Activated naive CD4-positive, alpha-beta T cell treated with anti-CD3 and anti-CD28 coated beads for 36 hours (primary cell): ENCODE measurements at regions not wholly inside any gene's neighbourhood (a gene's known extent, or its start where the extent isn't known, plus 50 kb on each side); places are given as distances from the start of the nearest gene placed in this dataset.
"Not testable (repeated sequence)": the region's sequence is repeated elsewhere in the genome, so short reads cannot be mapped to it uniquely, and the experiment has no call there.

ENCODE experiments used
- CTCF ChIA-PET: fragments of 350-600 bp; sonication (Branson Sonifier 250); formaldehyde crosslinking; loops from one replicate; lab custom pipeline; 2021; ENCODE audit warnings: antibody characterized with exemption; lab: Charles Lee
- DNase-seq: peaks from one replicate; pipeline ENCODE4 v3.0.0-alpha.2; 2020
- H3K27ac Mint-ChIP-seq: one replicate; pipeline ENCODE4 v1.8.0; 2021; ENCODE audit warnings: mild to moderate bottlenecking, mixed read lengths
- H3K27me3 Mint-ChIP-seq: one replicate; pipeline ENCODE4 v1.8.0; 2021; ENCODE audit warnings: low read depth, mixed read lengths
- H3K36me3 Mint-ChIP-seq: one replicate; pipeline ENCODE4 v1.8.0; 2021; ENCODE audit warnings: low read depth, mixed read lengths
- H3K4me1 Mint-ChIP-seq: one replicate; pipeline ENCODE4 v1.8.0; 2021; ENCODE audit warnings: low read depth, mixed read lengths
- H3K4me3 Mint-ChIP-seq: one replicate; pipeline ENCODE4 v1.8.0; 2021; ENCODE audit warnings: mild to moderate bottlenecking, moderate library complexity, mixed read lengths
- H3K9me3 Mint-ChIP-seq: one replicate; pipeline ENCODE4 v1.8.0; 2021; ENCODE audit warnings: mixed read lengths
- intact Hi-C: fragments of 100-400 bp; cut with micrococcal nuclease; formaldehyde crosslinking; loops from one replicate; pipeline ENCODE4 v1.15.1; 2023

- CTCF ChIA-PET, H3K27me3 Mint-ChIP-seq, DNase-seq, H3K4me1 Mint-ChIP-seq, H3K27ac Mint-ChIP-seq, H3K4me3 Mint-ChIP-seq, H3K36me3 Mint-ChIP-seq, intact Hi-C loops: not testable (repeated sequence)
- peaks cover 11% of the 10 kb centered on the region for H3K9me3 Mint-ChIP-seq
These were observed 1558.3 kb upstream of the CDH9 start for GRCh38 chr5:28596707-28597106.

GRCh38 chr5:28580616-28581015 is 1542.2 kb upstream of the CDH9 start:
- intact Hi-C loops: no loop called here
- Mint-ChIP-seq H3K4me1 (no peaks in the 10 kb centered on the region), H3K4me3 (no peak overlapping the region), H3K27me3 (no peaks in the 10 kb centered on the region), H3K36me3 (no peaks in the 10 kb centered on the region), H3K9me3 (peaks cover 37% of the 10 kb centered on the region), H3K27ac (no peak overlapping the region)
- CTCF ChIA-PET: no interaction called here
- DNase-seq: no peak

- Mint-ChIP-seq H3K4me1 (no peaks in the 10 kb centered on the region), H3K27ac (no peak overlapping the region), H3K36me3 (no peaks in the 10 kb centered on the region), H3K4me3 (no peak overlapping the region), H3K9me3 (peaks cover 31% of the 10 kb centered on the region), H3K27me3 (no peaks in the 10 kb centered on the region)
- CTCF ChIA-PET: no interaction called here
- no peak for DNase-seq
- intact Hi-C loops: no loop called here
These were observed 1537.6 kb upstream of the CDH9 start for GRCh38 chr5:28576022-28576421.

- peaks cover 26% of the 10 kb centered on the region for H3K9me3 Mint-ChIP-seq
- H3K4me3 Mint-ChIP-seq: no peak overlapping the region
- intact Hi-C loops: no loop called here
- no peaks in the 10 kb centered on the region for H3K4me1 Mint-ChIP-seq
- CTCF ChIA-PET: no interaction called here
- no peak for DNase-seq
- H3K27me3 Mint-ChIP-seq: no peaks in the 10 kb centered on the region
- no peak overlapping the region for H3K27ac Mint-ChIP-seq
- no peaks in the 10 kb centered on the region for H3K36me3 Mint-ChIP-seq
These were observed 1537.0 kb upstream of the CDH9 start for GRCh38 chr5:28575368-28575767.

- Mint-ChIP-seq H3K27ac (no peak overlapping the region), H3K9me3 (peaks cover 26% of the 10 kb centered on the region), H3K4me1 (no peaks in the 10 kb centered on the region), H3K4me3 (no peak overlapping the region), H3K27me3 (no peaks in the 10 kb centered on the region), H3K36me3 (no peaks in the 10 kb centered on the region)
- CTCF ChIA-PET: no interaction called here
- no peak for DNase-seq
- intact Hi-C loops: no loop called here
These were observed 1536.2 kb upstream of the CDH9 start for GRCh38 chr5:28574606-28575005.

- no peaks in the 10 kb centered on the region for H3K36me3 Mint-ChIP-seq
- H3K9me3 Mint-ChIP-seq: peaks cover 8% of the 10 kb centered on the region
- H3K27me3 Mint-ChIP-seq: no peaks in the 10 kb centered on the region
- CTCF ChIA-PET: no interaction called here
- H3K4me1 Mint-ChIP-seq: no peaks in the 10 kb centered on the region
- no peak for DNase-seq
- no peak overlapping the region for H3K27ac Mint-ChIP-seq
- H3K4me3 Mint-ChIP-seq: no peak overlapping the region
- intact Hi-C loops: no loop called here
These were observed 1528.7 kb upstream of the CDH9 start for GRCh38 chr5:28567048-28567447.

GRCh38 chr5:28561522-28561921 is 1523.1 kb upstream of the CDH9 start:
- H3K4me1 Mint-ChIP-seq: no peaks in the 10 kb centered on the region
- no peak for DNase-seq
- H3K36me3 Mint-ChIP-seq: no peaks in the 10 kb centered on the region
- intact Hi-C loops: no loop called here
- no peaks in the 10 kb centered on the region for H3K27me3 Mint-ChIP-seq
- H3K4me3 Mint-ChIP-seq: no peak overlapping the region
- H3K9me3 Mint-ChIP-seq: peaks cover 16% of the 10 kb centered on the region
- H3K27ac Mint-ChIP-seq: no peak overlapping the region
- CTCF ChIA-PET: no interaction called here

GRCh38 chr5:28558196-28558595 is 1519.8 kb upstream of the CDH9 start:
- peaks cover 17% of the 10 kb centered on the region for H3K9me3 Mint-ChIP-seq
- H3K27ac Mint-ChIP-seq: no peak overlapping the region
- H3K4me1 Mint-ChIP-seq: no peaks in the 10 kb centered on the region
- CTCF ChIA-PET: no interaction called here
- H3K4me3 Mint-ChIP-seq: no peak overlapping the region
- no peaks in the 10 kb centered on the region for H3K27me3 Mint-ChIP-seq
- DNase-seq: no peak
- intact Hi-C loops: no loop called here
- H3K36me3 Mint-ChIP-seq: no peaks in the 10 kb centered on the region

GRCh38 chr5:28557114-28557513 is 1518.7 kb upstream of the CDH9 start:
- no peaks in the 10 kb centered on the region for H3K27me3 Mint-ChIP-seq
- H3K9me3 Mint-ChIP-seq: peaks cover 16% of the 10 kb centered on the region
- intact Hi-C loops: no loop called here
- CTCF ChIA-PET: no interaction called here
- H3K36me3 Mint-ChIP-seq: no peaks in the 10 kb centered on the region
- DNase-seq: no peak
- H3K4me3 Mint-ChIP-seq: no peak overlapping the region
- H3K4me1 Mint-ChIP-seq: no peaks in the 10 kb centered on the region
- no peak overlapping the region for H3K27ac Mint-ChIP-seq

GRCh38 chr5:28549588-28549987 is 1511.2 kb upstream of the CDH9 start:
- Mint-ChIP-seq H3K9me3 (peaks cover 11% of the 10 kb centered on the region), H3K36me3 (no peaks in the 10 kb centered on the region), H3K4me1 (no peaks in the 10 kb centered on the region), H3K4me3 (no peak overlapping the region), H3K27me3 (no peaks in the 10 kb centered on the region), H3K27ac (no peak overlapping the region)
- no peak for DNase-seq
- CTCF ChIA-PET: no interaction called here
- intact Hi-C loops: no loop called here

GRCh38 chr5:28548856-28549255 is 1510.5 kb upstream of the CDH9 start:
- no peak overlapping the region for H3K27ac Mint-ChIP-seq
- no peaks in the 10 kb centered on the region for H3K36me3 Mint-ChIP-seq
- CTCF ChIA-PET: no interaction called here

GRCh38 chr5:28544501-28544900 is 1506.1 kb upstream of the CDH9 start:
- Mint-ChIP-seq H3K4me3 (no peak overlapping the region), H3K36me3 (no peaks in the 10 kb centered on the region), H3K9me3 (peaks cover 4% of the 10 kb centered on the region), H3K27ac (no peak overlapping the region), H3K27me3 (no peaks in the 10 kb centered on the region), H3K4me1 (no peaks in the 10 kb centered on the region)
- CTCF ChIA-PET: no interaction called here
- DNase-seq: no peak
- intact Hi-C loops: no loop called here

More at GRCh38 chr5:28548856-28549255, 1510.5 kb upstream of the CDH9 start:
- Mint-ChIP-seq H3K27me3 (no peaks in the 10 kb centered on the region), H3K4me1 (no peaks in the 10 kb centered on the region), H3K9me3 (peaks cover 11% of the 10 kb centered on the region), H3K4me3 (no peak overlapping the region)
- intact Hi-C loops: no loop called here
- no peak for DNase-seq

GRCh38 chr5:28543473-28544098 is 1505.2 kb upstream of the CDH9 start:
- Mint-ChIP-seq H3K9me3 (peaks cover 4% of the 10 kb centered on the region), H3K36me3 (no peaks in the 10 kb centered on the region), H3K4me1 (no peaks in the 10 kb centered on the region), H3K4me3 (no peak overlapping the region), H3K27ac (no peak overlapping the region), H3K27me3 (no peaks in the 10 kb centered on the region)
- no peak for DNase-seq
- CTCF ChIA-PET: no interaction called here
- intact Hi-C loops: no loop called here
